HG02642 (cell line): ENCODE measurements at regions not wholly inside any gene's neighbourhood (a gene's known extent, or its start where the extent isn't known, plus 50 kb on each side); places are given as distances from the start of the nearest gene placed in this dataset.
"Not testable (repeated sequence)": the region's sequence is repeated elsewhere in the genome, so short reads cannot be mapped to it uniquely, and the experiment has no call there.

ENCODE experiments used
- ATAC-seq: cut with Tn5 transposase; IDR thresholded peaks from one replicate; pipeline ENCODE4 v1.9.1; 2021; ENCODE audit warnings: mild to moderate bottlenecking; ENCODE audit not compliant: unreplicated experiment, poor library complexity

- no peak for ATAC-seq
Observed at GRCh38 chr17:34012709-34013375, 242.2 kb upstream of the CCL2 start.

GRCh38 chr17:34015253-34015652 lies 239.8 kb upstream of the CCL2 start:
- ATAC-seq = no peak

- ATAC-seq = no peak
Observed at GRCh38 chr17:34024386-34024785, 230.7 kb upstream of the CCL2 start.

GRCh38 chr17:34024806-34025551 lies 230.1 kb upstream of the CCL2 start:
- no peak for ATAC-seq

- not testable (repeated sequence) for ATAC-seq
Observed at GRCh38 chr17:34030601-34031000, 224.5 kb upstream of the CCL2 start.

GRCh38 chr17:34032305-34032704 lies 222.8 kb upstream of the CCL2 start:
- ATAC-seq = not testable (repeated sequence)

- ATAC-seq = not testable (repeated sequence)
Observed at GRCh38 chr17:34038786-34039185, 216.3 kb upstream of the CCL2 start.

- ATAC-seq = not testable (repeated sequence)
Observed at GRCh38 chr17:34039213-34039612, 215.9 kb upstream of the CCL2 start.

- not testable (repeated sequence) for ATAC-seq
Observed at GRCh38 chr17:34039759-34040555, 215.1 kb upstream of the CCL2 start.

- ATAC-seq = no peak
Observed at GRCh38 chr17:34045990-34046389, 209.1 kb upstream of the CCL2 start.

GRCh38 chr17:34051046-34051445 lies 204.0 kb upstream of the CCL2 start:
- ATAC-seq = no peak

GRCh38 chr17:34054495-34054894 lies 200.6 kb upstream of the CCL2 start:
- ATAC-seq = no peak

- ATAC-seq = no peak
Observed at GRCh38 chr17:34055606-34056005, 199.5 kb upstream of the CCL2 start.

- no peak for ATAC-seq
Observed at GRCh38 chr17:34059423-34060220, 195.5 kb upstream of the CCL2 start.

- no peak for ATAC-seq
Observed at GRCh38 chr17:34066528-34066927, 188.6 kb upstream of the CCL2 start.

- ATAC-seq = no peak
Observed at GRCh38 chr17:34067011-34067410, 188.1 kb upstream of the CCL2 start.

- ATAC-seq = no peak
Observed at GRCh38 chr17:34068571-34068970, 186.5 kb upstream of the CCL2 start.

- no peak for ATAC-seq
Observed at GRCh38 chr17:34070712-34071111, 184.4 kb upstream of the CCL2 start.

GRCh38 chr17:34071886-34072420 lies 183.1 kb upstream of the CCL2 start:
- no peak for ATAC-seq

GRCh38 chr17:34075076-34075475 lies 180.0 kb upstream of the CCL2 start:
- ATAC-seq = no peak
